Neural cell (in vitro differentiated cells): ENCODE measurements at regions not wholly inside any gene's neighbourhood (a gene's known extent, or its start where the extent isn't known, plus 50 kb on each side); places are given as distances from the start of the nearest gene placed in this dataset.

Experiments
- H2AFZ ChIP-seq: fragments of 200-600, 300-800 bp; sonication (generic), shearing (Covaris generic); 2 replicates; pipeline ENCODE4 v1.6.0; 2014; ENCODE audit warnings: low read depth, mild to moderate bottlenecking, antibody characterized with exemption, low read length, moderate library complexity
- H3F3A ChIP-seq: fragments of 200-600 bp; shearing (Covaris generic); 2 replicates; pipeline ENCODE4 v1.6.1; 2016; ENCODE audit warnings: mild to moderate bottlenecking, moderate library complexity, mixed read lengths, antibody characterized with exemption, low read length; ENCODE audit not compliant: insufficient read depth, poor library complexity, severe bottlenecking
- H3K27ac ChIP-seq: fragments of 200-600, 300-800 bp; sonication (generic), shearing (Covaris generic); 2 replicates; pipeline ENCODE4 v1.5.1; 2014; ENCODE audit warnings: mild to moderate bottlenecking, low read length, moderate library complexity
- H3K27me3 ChIP-seq: fragments of 300-800, 200-600 bp; sonication (generic), shearing (Covaris generic); 2 replicates; pipeline ENCODE4 v1.6.0; 2014; ENCODE audit warnings: mild to moderate bottlenecking, low read depth, low read length, moderate library complexity; ENCODE audit not compliant: insufficient read depth
- H3K36me3 ChIP-seq: fragments of 300-800, 200-600 bp; sonication (generic), shearing (Covaris generic); 2 replicates; pipeline ENCODE4 v1.5.1; 2014; ENCODE audit warnings: mild to moderate bottlenecking, antibody characterized with exemption, low read length, moderate library complexity; ENCODE audit not compliant: insufficient read depth
- H3K4me2 ChIP-seq: fragments of 300-800, 200-600 bp; sonication (generic), shearing (Covaris generic); 2 replicates; pipeline ENCODE4 v1.6.0; 2014; ENCODE audit warnings: mild to moderate bottlenecking, low read length
- H3K4me3 ChIP-seq: fragments of 300-800, 200-600 bp; sonication (generic), shearing (Covaris generic); 2 replicates; pipeline ENCODE4 v1.5.1; 2014; ENCODE audit warnings: mild to moderate bottlenecking, low read length, moderate library complexity
- H3K79me2 ChIP-seq: fragments of 200-600 bp; shearing (Covaris generic); replicated peaks from 2 replicates; pipeline ENCODE4 v1.6.0; 2014; ENCODE audit warnings: mild to moderate bottlenecking, low read length, moderate library complexity; ENCODE audit not compliant: insufficient read depth
- H3K9ac ChIP-seq: fragments of 300-800, 200-600 bp; sonication (generic), shearing (Covaris generic); 2 replicates; pipeline ENCODE4 v1.6.1; 2016; ENCODE audit warnings: mild to moderate bottlenecking, low read length, mixed read lengths
- H3K9me2 ChIP-seq: fragments of 200-600 bp; shearing (Covaris generic); 2 replicates; pipeline ENCODE4 v1.6.1; 2016; ENCODE audit warnings: mild to moderate bottlenecking, low read length, mixed read lengths; ENCODE audit not compliant: insufficient read depth
- H3K9me3 ChIP-seq: fragments of 200-600, 300-800 bp; sonication (generic), shearing (Covaris generic); 2 replicates; pipeline ENCODE4 v1.6.1; 2016; ENCODE audit warnings: mild to moderate bottlenecking, mixed run types, low read length, moderate library complexity, mixed read lengths
- H4K20me1 ChIP-seq: fragments of 200-600 bp; shearing (Covaris generic); 2 replicates; pipeline ENCODE4 v1.6.1; 2016; ENCODE audit warnings: mild to moderate bottlenecking, mixed run types; ENCODE audit not compliant: insufficient read depth
- CTCF ChIP-seq: fragments of 450-650 bp; IDR thresholded peaks from 2 replicates; pipeline ENCODE4 v1.5.1; 2014; ENCODE audit warnings: antibody characterized with exemption, mild to moderate bottlenecking, moderate library complexity; ENCODE audit not compliant: poor library complexity, severe bottlenecking
- EP300 ChIP-seq: fragments of 450-650 bp; conservative IDR thresholded peaks from 2 replicates; pipeline ENCODE4 v1.6.1; 2014; ENCODE audit warnings: antibody characterized with exemption, mild to moderate bottlenecking, moderate library complexity; ENCODE audit not compliant: poor library complexity, severe bottlenecking
- EZH2 ChIP-seq: fragments of 200-600, 300-800 bp; shearing (Covaris generic), sonication (generic); IDR thresholded peaks from 2 replicates; pipeline ENCODE4 v1.6.1; 2014; ENCODE audit warnings: antibody characterized with exemption, low read length, borderline replicate concordance, mild to moderate bottlenecking; ENCODE audit not compliant: insufficient read depth, poor library complexity, severe bottlenecking
- MXI1 ChIP-seq: fragments of 450-650 bp; conservative IDR thresholded peaks from 2 replicates; pipeline ENCODE4 v1.6.1; 2014; ENCODE audit warnings: antibody characterized with exemption, mild to moderate bottlenecking; ENCODE audit not compliant: poor library complexity, severe bottlenecking
- POLR2AphosphoS5 ChIP-seq: IDR thresholded peaks from 2 replicates; pipeline ENCODE4 v1.6.1; 2012
- RAD21 ChIP-seq: fragments of 450-650 bp; conservative IDR thresholded peaks from 2 replicates; pipeline ENCODE4 v1.6.1; 2014; ENCODE audit warnings: antibody characterized with exemption, mild to moderate bottlenecking, moderate library complexity
- REST ChIP-seq: IDR thresholded peaks from 2 replicates; pipeline ENCODE4 v1.6.1; 2012; ENCODE audit warnings: borderline replicate concordance
- SMC3 ChIP-seq: fragments of 450-650 bp; conservative IDR thresholded peaks from 2 replicates; pipeline ENCODE4 v1.6.1; 2014; ENCODE audit warnings: antibody characterized with exemption, mild to moderate bottlenecking, moderate library complexity; ENCODE audit not compliant: poor library complexity
- TAF1 ChIP-seq: IDR thresholded peaks from 2 replicates; pipeline ENCODE4 v1.6.1; 2012; ENCODE audit warnings: low read depth

- Histone ChIP-seq H3K27ac (no peak overlapping the region), H3K79me2 (no peaks in the 10 kb centered on the region), H3K9ac (no peak overlapping the region), H3K36me3 (no peaks in the 10 kb centered on the region), H4K20me1 (no peaks in the 10 kb centered on the region), H2AFZ (no peak overlapping the region), H3K27me3 (no peaks in the 10 kb centered on the region), H3F3A (no peaks in the 10 kb centered on the region), H3K9me2 (no peaks in the 10 kb centered on the region), H3K9me3 (no peaks in the 10 kb centered on the region), H3K4me3 (no peak overlapping the region), H3K4me2 (no peak overlapping the region)
- TF ChIP-seq EP300 = no peak
- no peak for TF ChIP-seq CTCF
- TF ChIP-seq MXI1 = no peak
- no peak for TF ChIP-seq EZH2
- TF ChIP-seq RAD21 = no peak
- TF ChIP-seq SMC3 = no peak
- no peak for TF ChIP-seq POLR2AphosphoS5
- TF ChIP-seq REST = no peak
- no peak for TF ChIP-seq TAF1
These were observed 374.3 kb upstream of the DCN start for GRCh38 chr12:91556909-91557308.

GRCh38 chr12:91555436-91556415, 373.1 kb upstream of the DCN start:
- H3K36me3 ChIP-seq = no peaks in the 10 kb centered on the region
- no peak overlapping the region for H2AFZ ChIP-seq
- no peaks in the 10 kb centered on the region for H3K79me2 ChIP-seq
- H4K20me1 ChIP-seq = no peaks in the 10 kb centered on the region
- H3K9me3 ChIP-seq = no peaks in the 10 kb centered on the region
- TF ChIP-seq EZH2 = no peak
- no peak for TF ChIP-seq POLR2AphosphoS5
- TF ChIP-seq EP300 = no peak
- no peak for TF ChIP-seq SMC3
- H3K4me2 ChIP-seq = no peak overlapping the region
- H3F3A ChIP-seq = no peaks in the 10 kb centered on the region
- H3K9ac ChIP-seq = no peak overlapping the region
- no peak overlapping the region for H3K27ac ChIP-seq
- peak overlapping the region; percentile 3 for H3K4me3 ChIP-seq
- H3K27me3 ChIP-seq = no peaks in the 10 kb centered on the region
- H3K9me2 ChIP-seq = no peaks in the 10 kb centered on the region
